SK-N-SH treated with all-trans-retinoic acid at 6 μM for 48 hours (cell line): ENCODE measurements at regions not wholly inside any gene's neighbourhood (a gene's known extent, or its start where the extent isn't known, plus 50 kb on each side); places are given as distances from the start of the nearest gene placed in this dataset.

ENCODE experiments used
- ATAC-seq: fragments of 200-7000 bp; cut with Tn5 transposase; 3 replicates; pipeline ENCODE4 v1.9.1; 2020; ENCODE audit warnings: mild to moderate bottlenecking, moderate library complexity
- ARNTL ChIP-seq: fragments of 450-650 bp; formaldehyde crosslinking; IDR thresholded peaks from 2 replicates; pipeline ENCODE4 v1.5.0; 2020; ENCODE audit warnings: low read depth, mild to moderate bottlenecking, moderate library complexity, borderline replicate concordance
- BACH2 ChIP-seq: fragments of 250-450 bp; sonication (Bioruptor Pico); IDR thresholded peaks from 2 replicates; pipeline ENCODE4 v1.9.0; 2021; ENCODE audit warnings: mild to moderate bottlenecking, borderline replicate concordance
- CREB5 ChIP-seq: fragments of 250-450 bp; sonication (Bioruptor Pico); IDR thresholded peaks from 2 replicates; pipeline ENCODE4 v1.5.1; 2020; ENCODE audit warnings: low read depth, mild to moderate bottlenecking, moderate library complexity
- CSDC2 ChIP-seq: fragments of 250-450 bp; sonication (Bioruptor Pico); IDR thresholded peaks from 2 replicates; pipeline ENCODE4 v1.5.0; 2020; ENCODE audit warnings: mild to moderate bottlenecking, moderate library complexity
- ESRRG ChIP-seq: fragments of 250-450 bp; sonication (Bioruptor Pico); IDR thresholded peaks from 2 replicates; pipeline ENCODE4 v1.6.1; 2021; ENCODE audit warnings: mild to moderate bottlenecking
- GLIS3 ChIP-seq: fragments of 250-450 bp; sonication (Bioruptor Pico); IDR thresholded peaks from 2 replicates; pipeline ENCODE4 v1.5.0; 2020; ENCODE audit warnings: mild to moderate bottlenecking, moderate library complexity
- ISL1 ChIP-seq: fragments of 250-450 bp; sonication (Bioruptor Pico); IDR thresholded peaks from 2 replicates; pipeline ENCODE4 v2.1.2; 2022; ENCODE audit warnings: mild to moderate bottlenecking, moderate library complexity
- OSR1 ChIP-seq: fragments of 250-450 bp; sonication (Bioruptor Pico); IDR thresholded peaks from 2 replicates; pipeline ENCODE4 v1.8.0; 2022; ENCODE audit warnings: moderate library complexity, mild to moderate bottlenecking, inconsistent platforms
- POU6F1 ChIP-seq: fragments of 250-450 bp; sonication (Bioruptor Pico); IDR thresholded peaks from 2 replicates; pipeline ENCODE4 v1.8.0; 2021; ENCODE audit warnings: low read depth, mild to moderate bottlenecking, moderate library complexity, borderline replicate concordance
- PPARA ChIP-seq: fragments of 250-450 bp; sonication (Bioruptor Pico); IDR thresholded peaks from 2 replicates; pipeline ENCODE4 v1.5.0; 2020; ENCODE audit warnings: mild to moderate bottlenecking, borderline replicate concordance
- SNAI2 ChIP-seq: fragments of 250-450 bp; sonication (Bioruptor Pico); IDR thresholded peaks from 2 replicates; pipeline ENCODE4 v1.5.0; 2020; ENCODE audit warnings: mild to moderate bottlenecking, moderate library complexity
- TCF4 ChIP-seq: fragments of 250-450 bp; sonication (Bioruptor Pico); IDR thresholded peaks from 2 replicates; pipeline ENCODE4 v1.8.0; 2021; ENCODE audit warnings: mild to moderate bottlenecking, moderate library complexity, borderline replicate concordance
- TOX ChIP-seq: fragments of 250-450 bp; sonication (Bioruptor Pico); IDR thresholded peaks from 2 replicates; pipeline ENCODE4 v1.8.0; 2021; ENCODE audit warnings: mild to moderate bottlenecking, moderate library complexity, borderline replicate concordance
- ZC3H10 ChIP-seq: fragments of 250-450 bp; sonication (Bioruptor Pico); IDR thresholded peaks from 2 replicates; pipeline ENCODE4 v1.5.1; 2021; ENCODE audit warnings: mild to moderate bottlenecking, moderate library complexity
- ZFP3 ChIP-seq: fragments of 250-450 bp; sonication (Bioruptor Pico); IDR thresholded peaks from 2 replicates; pipeline ENCODE4 v1.5.0; 2020; ENCODE audit warnings: mild to moderate bottlenecking, moderate library complexity
- ZFP30 ChIP-seq: fragments of 450-650 bp; formaldehyde crosslinking; IDR thresholded peaks from 2 replicates; pipeline ENCODE4 v1.5.0; 2022; ENCODE audit warnings: mild to moderate bottlenecking, moderate library complexity
- ZNF565 ChIP-seq: fragments of 450-650 bp; formaldehyde crosslinking; conservative IDR thresholded peaks from 2 replicates; pipeline ENCODE4 v1.5.0; 2020; ENCODE audit warnings: low read depth, mild to moderate bottlenecking, moderate library complexity
- ZNF70 ChIP-seq: fragments of 450-650 bp; formaldehyde crosslinking; IDR thresholded peaks from 2 replicates; pipeline ENCODE4 v1.5.0; 2020; ENCODE audit warnings: mild to moderate bottlenecking, moderate library complexity
- ZNF8 ChIP-seq: fragments of 450-650 bp; formaldehyde crosslinking; IDR thresholded peaks from 2 replicates; pipeline ENCODE4 v1.5.0; 2020; ENCODE audit warnings: mild to moderate bottlenecking, moderate library complexity
- TF ChIP-seq, protein P1 (sequence below): fragments of 250-450 bp; sonication (Bioruptor Pico); IDR thresholded peaks from 2 replicates; pipeline ENCODE4 v1.5.0; 2020; ENCODE audit warnings: mild to moderate bottlenecking, moderate library complexity
- TF ChIP-seq, protein P2 (sequence below): fragments of 250-450 bp; sonication (Bioruptor Pico); IDR thresholded peaks from 2 replicates; pipeline ENCODE4 v1.5.1; 2021; ENCODE audit warnings: mild to moderate bottlenecking, moderate library complexity

DNA sequence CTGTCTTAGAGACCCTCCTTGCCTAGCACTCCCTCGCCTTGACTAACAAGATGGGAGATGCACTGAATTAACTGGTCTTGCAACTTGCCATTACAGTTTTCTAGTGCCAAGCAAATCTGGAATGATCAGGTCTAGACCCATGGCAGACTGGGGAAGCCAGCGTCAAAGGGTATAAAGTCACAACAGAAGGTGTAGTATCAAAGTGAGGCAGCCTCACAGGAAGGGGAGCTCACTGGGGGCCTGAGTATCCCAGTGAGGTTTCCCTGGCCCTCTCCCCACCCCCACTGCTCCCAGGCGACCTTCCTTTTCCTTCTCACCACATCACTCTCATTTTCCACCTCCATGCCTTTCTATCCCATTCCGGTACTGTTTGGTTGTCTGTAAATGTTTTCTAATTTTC lies 83.5 kb upstream of the DOCK9 start:
- TF ChIP-seq ISL1 (CRISPR knock-in tag) (no peak), CREB5 (no peak), TOX (CRISPR knock-in tag) (no peak), GLIS3 (CRISPR knock-in tag) (no peak), ESRRG (CRISPR knock-in tag) (no peak), ZNF565 (CRISPR knock-in tag) (no peak), ZFP30 (CRISPR knock-in tag) (no peak), ZNF70 (no peak), ZFP3 (CRISPR knock-in tag) (no peak), CSDC2 (no peak), ZNF8 (no peak), OSR1 (CRISPR knock-in tag) (no peak), ZC3H10 (CRISPR knock-in tag) (no peak), SNAI2 (CRISPR knock-in tag) (no peak), BACH2 (CRISPR knock-in tag) (no peak), PPARA (CRISPR knock-in tag) (no peak), TCF4 (CRISPR knock-in tag) (no peak), ARNTL (CRISPR knock-in tag) (no peak)
- TF ChIP-seq, protein P1, sequence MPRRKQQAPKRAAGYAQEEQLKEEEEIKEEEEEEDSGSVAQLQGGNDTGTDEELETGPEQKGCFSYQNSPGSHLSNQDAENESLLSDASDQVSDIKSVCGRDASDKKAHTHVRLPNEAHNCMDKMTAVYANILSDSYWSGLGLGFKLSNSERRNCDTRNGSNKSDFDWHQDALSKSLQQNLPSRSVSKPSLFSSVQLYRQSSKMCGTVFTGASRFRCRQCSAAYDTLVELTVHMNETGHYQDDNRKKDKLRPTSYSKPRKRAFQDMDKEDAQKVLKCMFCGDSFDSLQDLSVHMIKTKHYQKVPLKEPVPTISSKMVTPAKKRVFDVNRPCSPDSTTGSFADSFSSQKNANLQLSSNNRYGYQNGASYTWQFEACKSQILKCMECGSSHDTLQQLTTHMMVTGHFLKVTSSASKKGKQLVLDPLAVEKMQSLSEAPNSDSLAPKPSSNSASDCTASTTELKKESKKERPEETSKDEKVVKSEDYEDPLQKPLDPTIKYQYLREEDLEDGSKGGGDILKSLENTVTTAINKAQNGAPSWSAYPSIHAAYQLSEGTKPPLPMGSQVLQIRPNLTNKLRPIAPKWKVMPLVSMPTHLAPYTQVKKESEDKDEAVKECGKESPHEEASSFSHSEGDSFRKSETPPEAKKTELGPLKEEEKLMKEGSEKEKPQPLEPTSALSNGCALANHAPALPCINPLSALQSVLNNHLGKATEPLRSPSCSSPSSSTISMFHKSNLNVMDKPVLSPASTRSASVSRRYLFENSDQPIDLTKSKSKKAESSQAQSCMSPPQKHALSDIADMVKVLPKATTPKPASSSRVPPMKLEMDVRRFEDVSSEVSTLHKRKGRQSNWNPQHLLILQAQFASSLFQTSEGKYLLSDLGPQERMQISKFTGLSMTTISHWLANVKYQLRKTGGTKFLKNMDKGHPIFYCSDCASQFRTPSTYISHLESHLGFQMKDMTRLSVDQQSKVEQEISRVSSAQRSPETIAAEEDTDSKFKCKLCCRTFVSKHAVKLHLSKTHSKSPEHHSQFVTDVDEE (CRISPR knock-in tag): no peak
- no peak for ATAC-seq

DNA sequence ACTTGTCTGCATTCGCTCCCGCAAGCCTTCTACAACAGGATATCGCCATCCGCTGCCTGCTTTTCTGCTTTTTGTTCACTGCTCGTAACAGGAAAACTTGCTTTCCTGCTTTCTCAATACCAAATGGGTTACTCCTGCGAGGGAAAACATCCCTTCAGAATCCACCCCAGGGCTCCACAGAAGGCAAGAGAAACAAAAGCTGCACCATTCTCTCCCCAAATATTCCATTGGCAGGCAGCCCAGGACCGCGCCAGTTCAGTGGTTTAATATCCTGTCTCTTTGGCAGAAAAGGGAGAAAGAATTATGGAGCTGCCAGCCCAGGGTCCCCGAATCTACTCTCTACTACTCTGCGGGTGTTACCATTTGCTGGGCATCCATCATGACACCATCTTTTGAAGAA lies 84.7 kb upstream of the DOCK9 start:
- TF ChIP-seq ZFP30 (CRISPR knock-in tag) (no peak), ESRRG (CRISPR knock-in tag) (no peak)
- TF ChIP-seq, all 23 proteins: peak for 0
- ATAC-seq: peak; percentile 58

GRCh38 chr13:99063178-99063577 lies 85.3 kb upstream of the DOCK9 start:
- ATAC-seq: peak; percentile 13; the same call in 2 of the 3 replicates
- TF ChIP-seq PPARA (CRISPR knock-in tag): no peak
- no peak for TF ChIP-seq GLIS3 (CRISPR knock-in tag)
- no peak for TF ChIP-seq CREB5

GRCh38 chr13:99063952-99064351 lies 86.1 kb upstream of the DOCK9 start:
- ATAC-seq: no peak
- TF ChIP-seq CSDC2 (no peak), ZNF70 (no peak), ESRRG (CRISPR knock-in tag) (no peak), OSR1 (CRISPR knock-in tag) (no peak), PPARA (CRISPR knock-in tag) (no peak), POU6F1 (CRISPR knock-in tag) (no peak)
- TF ChIP-seq, protein P2, sequence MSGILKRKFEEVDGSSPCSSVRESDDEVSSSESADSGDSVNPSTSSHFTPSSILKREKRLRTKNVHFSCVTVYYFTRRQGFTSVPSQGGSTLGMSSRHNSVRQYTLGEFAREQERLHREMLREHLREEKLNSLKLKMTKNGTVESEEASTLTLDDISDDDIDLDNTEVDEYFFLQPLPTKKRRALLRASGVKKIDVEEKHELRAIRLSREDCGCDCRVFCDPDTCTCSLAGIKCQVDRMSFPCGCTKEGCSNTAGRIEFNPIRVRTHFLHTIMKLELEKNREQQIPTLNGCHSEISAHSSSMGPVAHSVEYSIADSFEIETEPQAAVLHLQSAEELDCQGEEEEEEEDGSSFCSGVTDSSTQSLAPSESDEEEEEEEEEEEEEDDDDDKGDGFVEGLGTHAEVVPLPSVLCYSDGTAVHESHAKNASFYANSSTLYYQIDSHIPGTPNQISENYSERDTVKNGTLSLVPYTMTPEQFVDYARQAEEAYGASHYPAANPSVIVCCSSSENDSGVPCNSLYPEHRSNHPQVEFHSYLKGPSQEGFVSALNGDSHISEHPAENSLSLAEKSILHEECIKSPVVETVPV (CRISPR knock-in tag): no peak
